KOPT-K1 (cell line): ENCODE measurements at regions not wholly inside any gene's neighbourhood (a gene's known extent, or its start where the extent isn't known, plus 50 kb on each side); places are given as distances from the start of the nearest gene placed in this dataset.

ENCODE experiments used
- H3K27ac ChIP-seq: fragments of 200-600 bp; sonication (generic); 2 replicates; pipeline ENCODE4 v1.5.1; 2016; ENCODE audit warnings: antibody characterized with exemption, mild to moderate bottlenecking, low read depth, low read length; ENCODE audit not compliant: poor library complexity, severe bottlenecking
- H3K36me3 ChIP-seq: fragments of 200-600 bp; sonication (generic); 2 replicates; pipeline ENCODE4 v1.5.1; 2017; ENCODE audit warnings: antibody characterized with exemption, mild to moderate bottlenecking, low read length, moderate library complexity; ENCODE audit not compliant: insufficient read depth
- H3K9me3 ChIP-seq: fragments of 200-600 bp; sonication (generic); 2 replicates; pipeline ENCODE4 v1.5.1; 2017; ENCODE audit warnings: antibody characterized with exemption, low read length, mild to moderate bottlenecking; ENCODE audit not compliant: insufficient read depth, poor library complexity, severe bottlenecking

- H3K36me3 ChIP-seq: no peaks in the 10 kb centered on the region
- no peak overlapping the region for H3K27ac ChIP-seq
- H3K9me3 ChIP-seq: no peaks in the 10 kb centered on the region
Observed at GRCh38 chr17:77807746-77808441, 150.6 kb upstream of the TNRC6C start.

- Histone ChIP-seq H3K9me3 (no peaks in the 10 kb centered on the region), H3K27ac (no peak overlapping the region), H3K36me3 (no peaks in the 10 kb centered on the region)
Observed at GRCh38 chr17:77808686-77809425, 149.6 kb upstream of the TNRC6C start.

GRCh38 chr17:77809814-77810213 is 148.7 kb upstream of the TNRC6C start:
- no peaks in the 10 kb centered on the region for H3K9me3 ChIP-seq
- no peaks in the 10 kb centered on the region for H3K36me3 ChIP-seq
- H3K27ac ChIP-seq: no peak overlapping the region

DNA sequence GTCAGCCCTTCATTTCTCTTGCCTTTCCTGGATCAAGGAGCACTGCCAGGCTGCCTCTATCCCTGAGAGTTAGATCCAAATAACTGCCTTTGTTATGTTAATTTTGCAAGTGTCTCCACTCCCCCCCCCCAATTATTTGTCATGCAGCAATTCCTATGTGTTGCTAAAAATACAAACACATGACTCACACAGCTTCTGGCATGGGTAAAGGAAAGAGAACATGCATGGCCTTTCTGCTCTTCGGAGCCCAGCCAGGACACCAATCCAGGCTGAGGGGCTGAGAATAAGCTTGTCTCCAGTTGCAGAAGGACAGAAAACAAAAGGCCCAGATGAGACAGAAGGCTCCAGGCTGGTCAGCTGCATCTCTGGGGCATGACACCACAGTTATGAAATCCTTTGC is 148.0 kb upstream of the TNRC6C start:
- Histone ChIP-seq H3K36me3 (no peaks in the 10 kb centered on the region), H3K27ac (no peak overlapping the region), H3K9me3 (no peaks in the 10 kb centered on the region)

DNA sequence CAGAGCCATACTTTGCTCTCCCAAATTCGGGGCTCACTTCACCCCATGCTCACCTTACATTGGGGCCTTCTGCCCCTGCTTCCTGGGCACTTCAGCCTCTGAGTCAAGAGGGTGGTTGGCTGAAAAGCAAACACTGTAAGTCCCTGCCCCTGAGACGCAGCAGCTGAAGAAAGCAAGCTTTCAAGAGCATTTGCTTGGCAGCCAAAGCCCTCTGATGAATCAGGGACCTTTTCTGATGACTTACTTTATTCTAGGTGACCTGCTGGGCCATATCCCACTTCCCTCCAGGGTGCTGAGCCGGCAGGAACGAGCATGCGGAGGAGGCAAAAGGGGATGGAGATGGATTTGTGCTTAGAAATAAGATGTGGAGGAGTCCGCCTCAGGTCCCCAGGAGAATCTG is 147.0 kb upstream of the TNRC6C start:
- Histone ChIP-seq H3K36me3 (no peaks in the 10 kb centered on the region), H3K9me3 (no peaks in the 10 kb centered on the region), H3K27ac (no peak overlapping the region)

DNA sequence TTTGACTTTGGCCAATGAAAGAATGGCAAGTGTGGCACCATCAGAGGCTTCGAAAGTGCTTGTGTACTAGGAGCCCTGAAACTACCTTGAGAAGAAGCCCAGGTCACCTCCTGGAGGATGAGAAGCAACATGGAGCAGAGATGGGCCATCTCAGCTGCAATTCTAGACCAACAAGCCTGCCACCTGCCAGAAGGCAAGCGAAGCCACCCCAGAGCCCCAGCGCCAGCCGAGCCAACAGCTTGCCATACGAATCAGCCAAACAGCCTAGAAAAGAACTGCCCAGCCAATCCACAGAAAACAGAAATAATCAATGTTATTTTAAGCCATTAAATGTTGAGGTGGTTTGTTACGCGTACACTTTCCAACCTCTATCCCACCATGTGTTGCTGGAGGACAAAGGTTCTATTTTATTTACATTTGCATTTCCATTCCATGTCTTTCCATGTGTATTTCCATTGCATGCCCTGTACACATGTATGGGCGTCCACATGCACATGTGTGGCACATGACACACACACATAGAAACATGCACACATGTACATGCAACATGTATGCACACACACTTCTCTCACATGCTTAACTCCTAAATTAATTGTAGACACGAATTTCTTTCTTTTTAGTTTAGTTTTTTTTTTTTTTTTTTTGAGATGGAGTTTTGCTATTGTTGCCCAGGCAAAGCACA is 144.3 kb upstream of the TNRC6C start:
- H3K9me3 ChIP-seq: no peaks in the 10 kb centered on the region
- no peaks in the 10 kb centered on the region for H3K36me3 ChIP-seq

DNA sequence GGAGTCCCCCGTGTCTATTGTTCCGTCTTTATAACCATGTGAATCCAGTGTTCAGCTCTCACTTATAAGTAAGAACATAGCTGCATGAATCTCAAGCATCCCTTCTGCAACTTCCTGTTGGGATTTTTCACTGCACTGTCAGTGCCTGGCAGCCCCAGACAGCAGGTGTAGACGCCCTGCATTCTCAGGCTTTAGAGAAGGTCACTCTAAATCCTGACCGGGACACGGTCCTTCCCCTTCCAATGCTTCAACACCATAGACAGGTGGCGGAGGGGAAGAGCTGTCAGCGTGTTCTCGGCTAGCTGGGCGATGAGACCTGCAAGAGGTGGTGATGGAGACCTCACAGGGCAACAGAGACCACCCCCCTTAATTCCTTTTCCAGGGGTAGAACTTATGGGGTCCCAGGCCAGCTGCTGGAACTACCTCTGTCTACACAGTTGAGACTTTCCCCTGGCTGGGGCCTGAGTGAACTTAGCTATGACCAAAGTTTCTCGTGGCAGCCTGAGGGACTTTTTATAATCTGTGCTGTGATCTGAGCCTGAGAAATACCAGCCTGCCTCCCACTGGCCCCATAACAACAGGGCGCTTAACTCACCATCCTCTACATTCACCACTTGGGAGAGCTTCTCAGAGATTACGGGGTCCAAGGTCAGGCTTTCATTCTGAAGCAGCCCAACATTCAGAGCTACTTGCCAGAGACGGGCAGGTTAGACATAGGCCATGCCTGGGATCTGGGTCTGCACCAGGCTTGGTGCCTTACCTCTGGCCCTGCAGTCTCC is 143.2 kb upstream of the TNRC6C start:
- no peaks in the 10 kb centered on the region for H3K36me3 ChIP-seq
- no peaks in the 10 kb centered on the region for H3K9me3 ChIP-seq
- H3K27ac ChIP-seq: no peak overlapping the region

More for the DNA sequence above, 144.3 kb upstream of the TNRC6C start:
- H3K27ac ChIP-seq: no peak overlapping the region

GRCh38 chr17:77817953-77818352 is 140.6 kb upstream of the TNRC6C start:
- no peaks in the 10 kb centered on the region for H3K9me3 ChIP-seq
- no peaks in the 10 kb centered on the region for H3K36me3 ChIP-seq
- H3K27ac ChIP-seq: no peak overlapping the region

- H3K27ac ChIP-seq: no peak overlapping the region
- H3K36me3 ChIP-seq: no peaks in the 10 kb centered on the region
- H3K9me3 ChIP-seq: no peaks in the 10 kb centered on the region
Observed at GRCh38 chr17:77819497-77819896, 139.0 kb upstream of the TNRC6C start.

DNA sequence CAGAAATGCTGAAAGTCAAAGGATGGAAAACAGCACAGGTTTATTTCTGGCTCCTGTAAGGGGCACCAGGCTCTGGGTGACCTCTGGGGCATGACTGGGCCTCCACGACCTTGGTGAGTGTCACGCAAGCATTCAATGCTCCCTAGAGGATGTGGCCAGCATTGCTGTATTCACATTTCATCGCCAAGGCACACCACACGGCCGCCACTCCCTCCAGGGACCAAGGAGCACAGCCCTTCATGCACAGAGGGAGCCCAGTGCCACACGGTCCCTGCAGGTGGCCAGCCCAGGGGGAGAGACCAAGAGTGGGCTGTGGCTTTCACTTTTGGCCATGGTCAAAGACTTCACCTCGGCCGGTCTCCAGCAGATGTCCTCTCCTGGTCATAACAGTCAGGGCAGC is 137.4 kb upstream of the TNRC6C start:
- no peaks in the 10 kb centered on the region for H3K9me3 ChIP-seq
- no peak overlapping the region for H3K27ac ChIP-seq
- H3K36me3 ChIP-seq: no peaks in the 10 kb centered on the region

- Histone ChIP-seq H3K36me3 (no peaks in the 10 kb centered on the region), H3K27ac (no peak overlapping the region), H3K9me3 (no peaks in the 10 kb centered on the region)
Observed at GRCh38 chr17:77822302-77823030, 136.0 kb upstream of the TNRC6C start.

DNA sequence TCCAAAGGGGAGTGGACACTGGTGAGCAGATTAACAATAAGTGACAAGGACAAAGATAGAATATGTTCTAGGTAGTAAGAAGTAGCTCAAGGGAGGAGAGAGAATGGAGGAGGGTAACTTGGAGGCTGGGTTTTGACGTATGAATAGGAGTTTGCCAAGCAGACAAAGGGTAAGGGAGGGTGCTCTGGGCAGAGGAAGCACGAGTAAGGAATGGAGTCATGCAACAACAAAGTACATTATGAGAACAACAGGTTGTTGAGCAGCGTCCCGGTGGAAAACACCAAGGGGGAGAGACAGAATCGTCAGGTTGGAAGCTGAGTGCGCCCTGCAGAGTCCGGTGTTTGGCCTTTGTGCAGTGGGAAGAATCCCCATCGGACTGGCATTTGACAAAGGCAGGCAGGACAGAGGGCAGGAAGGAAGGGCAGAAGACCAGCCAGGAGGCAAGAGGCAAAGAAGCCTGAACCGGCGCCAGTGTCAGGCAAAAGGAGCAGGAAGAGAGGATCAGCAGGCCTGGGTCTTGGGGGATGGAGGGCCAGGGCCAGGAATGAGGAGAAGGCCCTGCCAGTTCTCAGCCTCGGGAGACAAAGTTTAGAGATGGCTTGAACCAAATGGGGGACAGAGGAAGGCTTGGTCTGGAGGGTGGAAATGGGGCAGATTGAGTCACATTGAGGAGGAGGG is 134.3 kb upstream of the TNRC6C start:
- no peak overlapping the region for H3K27ac ChIP-seq
- H3K9me3 ChIP-seq: no peaks in the 10 kb centered on the region
- no peaks in the 10 kb centered on the region for H3K36me3 ChIP-seq

- H3K36me3 ChIP-seq: no peaks in the 10 kb centered on the region
- no peaks in the 10 kb centered on the region for H3K9me3 ChIP-seq
- H3K27ac ChIP-seq: no peak overlapping the region
Observed at GRCh38 chr17:77824780-77825280, 133.7 kb upstream of the TNRC6C start.

DNA sequence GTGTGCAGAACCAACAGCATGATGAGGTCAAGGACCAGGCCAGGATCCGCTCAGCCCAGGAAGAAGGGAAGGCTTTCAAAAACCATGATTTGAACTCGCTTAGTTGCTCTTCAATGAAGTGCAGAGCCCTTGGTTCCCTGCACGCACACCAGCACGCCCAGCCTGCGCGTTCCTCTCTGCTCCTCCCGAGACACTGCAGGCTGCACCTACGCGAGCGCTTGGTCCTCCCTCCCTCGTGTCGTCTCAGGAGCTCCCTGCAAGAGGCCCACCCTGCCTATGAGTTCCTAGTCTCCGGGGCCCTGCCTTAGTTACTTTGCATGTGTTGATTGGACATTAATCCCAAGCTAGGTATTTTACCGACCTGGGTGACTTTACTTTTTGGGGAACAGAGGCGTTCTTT is 132.9 kb upstream of the TNRC6C start:
- Histone ChIP-seq H3K9me3 (no peaks in the 10 kb centered on the region), H3K27ac (no peak overlapping the region), H3K36me3 (no peaks in the 10 kb centered on the region)
